OCI-LY7 (cell line): ENCODE measurements at regions not wholly inside any gene's neighbourhood (a gene's known extent, or its start where the extent isn't known, plus 50 kb on each side); places are given as distances from the start of the nearest gene placed in this dataset.

Source experiments
- BruUV-seq: library from RNA; stranded (reverse); fragments of 400-500 nt; replicated peaks from 2 replicates; lab custom pipeline; 2021; lab: Mats Ljungman, UMichigan
- CTCF ChIA-PET: fragments of 300-600 bp; sonication (Branson Sonifier 250); formaldehyde crosslinking; loops from one replicate; lab custom pipeline; 2022; ENCODE audit warnings: antibody characterized with exemption; ENCODE audit not compliant: unreplicated experiment; lab: Charles Lee
- POLR2A ChIA-PET: fragments of 300-600 bp; sonication (Branson Sonifier 250); formaldehyde crosslinking; loops from one replicate; lab custom pipeline; 2022; ENCODE audit warnings: antibody characterized with exemption; lab: Charles Lee
- DNase-seq: peaks from one replicate; pipeline ENCODE4 v3.0.0-alpha.2; 2015; ENCODE audit warnings: low spot score
- H2AFZ ChIP-seq: fragments of 200-600 bp; sonication (generic), shearing (Covaris generic); 2 replicates; pipeline ENCODE4 v1.6.1; 2014; ENCODE audit warnings: mild to moderate bottlenecking, antibody characterized with exemption, low read length, moderate library complexity
- H3K27ac ChIP-seq: fragments of 200-600 bp; sonication (generic); 2 replicates; pipeline ENCODE4 v1.5.1; 2014; ENCODE audit warnings: mixed run types, low read depth, mild to moderate bottlenecking, moderate library complexity, low read length, inconsistent platforms; ENCODE audit not compliant: poor library complexity, severe bottlenecking
- H3K36me3 ChIP-seq: fragments of 200-600 bp; sonication (generic); 2 replicates; pipeline ENCODE4 v1.6.1; 2014; ENCODE audit warnings: mild to moderate bottlenecking, antibody characterized with exemption, low read length, moderate library complexity, mixed read lengths; ENCODE audit not compliant: insufficient read depth
- H3K4me1 ChIP-seq: fragments of 200-600 bp; sonication (generic); 2 replicates; pipeline ENCODE4 v1.5.1; 2014; ENCODE audit warnings: mild to moderate bottlenecking, low read length; ENCODE audit not compliant: insufficient read depth, poor library complexity, severe bottlenecking
- H3K4me2 ChIP-seq: fragments of 200-600 bp; sonication (generic); 2 replicates; pipeline ENCODE4 v1.6.1; 2014; ENCODE audit warnings: mild to moderate bottlenecking, low read length
- H3K4me3 ChIP-seq: fragments of 200-600 bp; sonication (generic); 2 replicates; pipeline ENCODE4 v1.5.1; 2014; ENCODE audit warnings: mild to moderate bottlenecking, low read depth, low read length; ENCODE audit not compliant: poor library complexity, severe bottlenecking
- H3K79me2 ChIP-seq: fragments of 200-600 bp; sonication (generic); 2 replicates; pipeline ENCODE4 v1.6.1; 2016; ENCODE audit warnings: low read depth, mild to moderate bottlenecking, low read length, moderate library complexity, mixed read lengths; ENCODE audit not compliant: insufficient read depth
- H3K9me2 ChIP-seq: fragments of 200-600 bp; sonication (generic); 2 replicates; pipeline ENCODE4 v1.6.1; 2016; ENCODE audit warnings: mild to moderate bottlenecking, low read length, mixed read lengths; ENCODE audit not compliant: insufficient read depth
- H3K9me3 ChIP-seq: fragments of 200-600 bp; sonication (generic); 2 replicates; pipeline ENCODE4 v1.6.1; 2014; ENCODE audit warnings: mild to moderate bottlenecking, mixed run types, low read length, mixed read lengths
- H4K20me1 ChIP-seq: fragments of 200-600 bp; sonication (generic); 2 replicates; pipeline ENCODE4 v1.6.1; 2014; ENCODE audit warnings: mild to moderate bottlenecking, antibody characterized with exemption, low read length, moderate library complexity, mixed read lengths; ENCODE audit not compliant: insufficient read depth
- CTCF ChIP-seq: fragments of 200-600 bp; sonication (generic); conservative IDR thresholded peaks from 2 replicates; pipeline ENCODE4 v1.5.1; 2014; ENCODE audit warnings: mild to moderate bottlenecking, antibody characterized with exemption, low read length, moderate library complexity, mixed read lengths
- EZH2phosphoT487 ChIP-seq: fragments of 200-600 bp; sonication (generic); IDR thresholded peaks from 2 replicates; pipeline ENCODE4 v1.6.1; 2018; ENCODE audit warnings: low read depth, borderline replicate concordance, mild to moderate bottlenecking, mixed run types, antibody characterized with exemption, low read length, moderate library complexity, mixed read lengths
- intact Hi-C: fragments of 100-400 bp; cut with micrococcal nuclease; formaldehyde crosslinking; loops from one replicate; pipeline ENCODE4 v1.10.0; 2022; ENCODE audit not compliant: unreplicated experiment

- Histone ChIP-seq H2AFZ (no peak overlapping the region), H4K20me1 (no peaks in the 10 kb centered on the region), H3K4me1 (no peaks in the 10 kb centered on the region), H3K27ac (no peak overlapping the region), H3K4me3 (no peak overlapping the region), H3K9me3 (no peaks in the 10 kb centered on the region), H3K36me3 (no peaks in the 10 kb centered on the region), H3K9me2 (no peaks in the 10 kb centered on the region), H3K4me2 (no peak overlapping the region), H3K79me2 (no peaks in the 10 kb centered on the region)
- no TSS peak for BruUV-seq
- intact Hi-C loops = loop anchor here (10.0 kb wide), 2 partner anchors 154 to 244 kb away; no protein-coding TSS in a partner anchor
- ChIA-PET CTCF (no interaction called here), POLR2A (no interaction called here)
- TF ChIP-seq CTCF (no peak), EZH2phosphoT487 (no peak)
- DNase-seq = no peak
These were observed 309.1 kb downstream of the TUSC7 start for GRCh38 chr3:117018655-117019054.

GRCh38 chr3:117019082-117019713 lies 309.6 kb downstream of the TUSC7 start:
- DNase-seq = peak; percentile 42
- H3K4me2 ChIP-seq = no peak overlapping the region
- intact Hi-C loops = loop anchor here (10.0 kb wide), 2 partner anchors 154 to 244 kb away; no protein-coding TSS in a partner anchor
- H3K27ac ChIP-seq = no peak overlapping the region
- ChIA-PET CTCF (no interaction called here), POLR2A (no interaction called here)
- no peak overlapping the region for H3K4me3 ChIP-seq
- H3K9me3 ChIP-seq = no peaks in the 10 kb centered on the region
- no peak for TF ChIP-seq EZH2phosphoT487
- peak; percentile 79 for TF ChIP-seq CTCF
- no peak overlapping the region for H2AFZ ChIP-seq
- H3K4me1 ChIP-seq = no peaks in the 10 kb centered on the region
- no TSS peak for BruUV-seq
- no peaks in the 10 kb centered on the region for H4K20me1 ChIP-seq
- no peaks in the 10 kb centered on the region for H3K79me2 ChIP-seq
- no peaks in the 10 kb centered on the region for H3K36me3 ChIP-seq
- no peaks in the 10 kb centered on the region for H3K9me2 ChIP-seq

- Histone ChIP-seq H2AFZ (no peak overlapping the region), H3K36me3 (no peaks in the 10 kb centered on the region), H3K4me3 (no peak overlapping the region), H4K20me1 (no peaks in the 10 kb centered on the region), H3K9me3 (no peaks in the 10 kb centered on the region), H3K79me2 (no peaks in the 10 kb centered on the region), H3K27ac (no peak overlapping the region), H3K9me2 (no peaks in the 10 kb centered on the region), H3K4me2 (no peak overlapping the region), H3K4me1 (no peaks in the 10 kb centered on the region)
- TF ChIP-seq CTCF (no peak), EZH2phosphoT487 (no peak)
- intact Hi-C loops = no loop called here
- BruUV-seq = no TSS peak
- no peak for DNase-seq
- POLR2A ChIA-PET = interaction anchor here (0.7 kb wide), 1 partner anchor 14 kb away, joined by 3 read pairs; no protein-coding TSS in a partner anchor
- CTCF ChIA-PET = no interaction called here
These were observed 316.8 kb downstream of the TUSC7 start for GRCh38 chr3:117026401-117026800.
